Glutamatergic neuron (in vitro differentiated cells): ENCODE measurements at regions not wholly inside any gene's neighbourhood (a gene's known extent, or its start where the extent isn't known, plus 50 kb on each side); places are given as distances from the start of the nearest gene placed in this dataset.

Source experiments
- DNase-seq: peaks from one replicate; pipeline ENCODE4 v3.0.0; 2022
- H3K27ac Mint-ChIP-seq: one replicate; pipeline ENCODE4 v1.8.0; 2020; ENCODE audit warnings: mild to moderate bottlenecking, mixed read lengths, inconsistent platforms; ENCODE audit not compliant: unreplicated experiment
- H3K27me3 Mint-ChIP-seq: one replicate; pipeline ENCODE4 v1.8.0; 2020; ENCODE audit warnings: mild to moderate bottlenecking, moderate library complexity, mixed read lengths, inconsistent platforms; ENCODE audit not compliant: unreplicated experiment
- H3K36me3 Mint-ChIP-seq: one replicate; pipeline ENCODE4 v1.8.0; 2020; ENCODE audit warnings: mild to moderate bottlenecking, mixed read lengths, inconsistent platforms; ENCODE audit not compliant: unreplicated experiment
- H3K4me1 Mint-ChIP-seq: one replicate; pipeline ENCODE4 v1.8.0; 2020; ENCODE audit warnings: mild to moderate bottlenecking, low read depth, mixed read lengths, inconsistent platforms; ENCODE audit not compliant: unreplicated experiment
- H3K4me3 Mint-ChIP-seq: one replicate; pipeline ENCODE4 v1.8.0; 2020; ENCODE audit warnings: mild to moderate bottlenecking, mixed read lengths, inconsistent platforms; ENCODE audit not compliant: unreplicated experiment
- H3K9me3 Mint-ChIP-seq: one replicate; pipeline ENCODE4 v1.8.0; 2020; ENCODE audit warnings: mild to moderate bottlenecking, moderate library complexity, mixed read lengths, inconsistent platforms; ENCODE audit not compliant: unreplicated experiment
- TF ChIP-seq, protein P1 (sequence below): fragments of 200-600 bp; sonication (generic); IDR thresholded peaks from one replicate; pipeline ENCODE4 v1.5.0; 2021; ENCODE audit not compliant: partially characterized antibody, unreplicated experiment

DNA sequence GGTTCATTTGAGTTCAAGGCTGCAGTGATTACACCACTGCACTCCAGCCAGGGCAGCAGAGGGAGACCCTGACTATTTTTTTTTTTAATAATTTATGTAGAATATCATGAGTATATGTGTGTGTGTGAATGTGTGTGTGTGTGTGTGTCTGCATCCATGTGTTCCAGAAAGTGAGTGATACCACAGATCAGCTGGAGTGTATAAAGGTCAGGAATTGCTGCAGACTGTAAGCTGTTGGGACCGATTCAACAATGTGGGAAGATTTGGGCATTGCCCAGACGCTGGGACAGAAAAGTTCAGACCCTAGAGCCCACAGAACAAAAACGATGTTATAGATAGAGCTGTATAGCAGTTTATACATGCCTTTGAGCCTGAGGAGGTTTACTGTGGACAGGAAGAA is 435.6 kb downstream of the CCSER2 start:
- Mint-ChIP-seq H3K9me3 (peaks cover 2% of the 10 kb centered on the region), H3K27ac (no peak overlapping the region), H3K4me1 (peaks cover 7% of the 10 kb centered on the region), H3K4me3 (no peak overlapping the region), H3K27me3 (peaks cover 5% of the 10 kb centered on the region), H3K36me3 (peaks cover 7% of the 10 kb centered on the region)
- DNase-seq: no peak
- TF ChIP-seq, protein P1, sequence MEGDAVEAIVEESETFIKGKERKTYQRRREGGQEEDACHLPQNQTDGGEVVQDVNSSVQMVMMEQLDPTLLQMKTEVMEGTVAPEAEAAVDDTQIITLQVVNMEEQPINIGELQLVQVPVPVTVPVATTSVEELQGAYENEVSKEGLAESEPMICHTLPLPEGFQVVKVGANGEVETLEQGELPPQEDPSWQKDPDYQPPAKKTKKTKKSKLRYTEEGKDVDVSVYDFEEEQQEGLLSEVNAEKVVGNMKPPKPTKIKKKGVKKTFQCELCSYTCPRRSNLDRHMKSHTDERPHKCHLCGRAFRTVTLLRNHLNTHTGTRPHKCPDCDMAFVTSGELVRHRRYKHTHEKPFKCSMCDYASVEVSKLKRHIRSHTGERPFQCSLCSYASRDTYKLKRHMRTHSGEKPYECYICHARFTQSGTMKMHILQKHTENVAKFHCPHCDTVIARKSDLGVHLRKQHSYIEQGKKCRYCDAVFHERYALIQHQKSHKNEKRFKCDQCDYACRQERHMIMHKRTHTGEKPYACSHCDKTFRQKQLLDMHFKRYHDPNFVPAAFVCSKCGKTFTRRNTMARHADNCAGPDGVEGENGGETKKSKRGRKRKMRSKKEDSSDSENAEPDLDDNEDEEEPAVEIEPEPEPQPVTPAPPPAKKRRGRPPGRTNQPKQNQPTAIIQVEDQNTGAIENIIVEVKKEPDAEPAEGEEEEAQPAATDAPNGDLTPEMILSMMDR: no peak

DNA sequence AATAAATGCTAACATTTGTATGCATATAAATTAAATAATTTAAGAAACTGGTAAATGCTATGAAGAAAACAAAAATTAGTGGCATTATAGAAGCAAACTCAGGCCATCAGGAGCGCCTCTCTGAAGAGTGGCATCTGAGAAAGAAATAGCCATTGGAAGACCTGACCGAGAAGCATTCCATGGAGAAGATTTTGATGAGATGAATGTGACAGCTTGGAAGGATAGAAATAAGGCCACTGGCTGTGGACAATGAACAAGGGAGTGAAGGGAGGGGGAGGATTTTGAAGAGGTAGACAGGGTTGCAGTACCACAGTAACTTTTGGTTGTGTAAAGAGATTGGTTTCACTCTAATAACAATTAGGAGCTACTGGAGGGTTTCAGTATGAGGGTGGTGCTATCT is 436.7 kb downstream of the CCSER2 start:
- Mint-ChIP-seq H3K36me3 (peaks cover 7% of the 10 kb centered on the region), H3K27ac (no peak overlapping the region), H3K4me3 (no peak overlapping the region), H3K4me1 (peaks cover 7% of the 10 kb centered on the region), H3K27me3 (peaks cover 5% of the 10 kb centered on the region), H3K9me3 (peaks cover 2% of the 10 kb centered on the region)
- no peak for DNase-seq
- TF ChIP-seq, protein P1: no peak

DNA sequence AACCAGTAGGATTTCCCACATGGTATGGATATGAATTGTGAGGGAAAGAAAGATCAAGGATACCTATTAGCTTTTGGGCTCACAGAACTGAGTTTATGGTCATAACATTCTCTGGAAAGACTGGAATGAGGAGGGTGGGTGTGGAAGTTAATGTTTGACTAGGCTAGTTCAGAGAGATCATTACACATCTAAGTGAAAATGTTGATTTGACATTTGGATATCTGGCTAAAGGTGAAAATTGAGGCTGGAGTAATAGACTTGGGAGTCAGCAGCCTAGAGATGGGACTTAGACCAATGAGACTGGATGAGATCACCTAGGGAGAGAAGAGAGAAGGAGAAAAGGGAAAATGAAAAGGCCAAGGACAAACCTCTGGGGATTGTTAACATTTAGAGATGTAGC is 437.3 kb downstream of the CCSER2 start:
- peaks cover 5% of the 10 kb centered on the region for H3K27me3 Mint-ChIP-seq
- TF ChIP-seq, protein P1: no peak
- no peak for DNase-seq
- H3K36me3 Mint-ChIP-seq: peaks cover 7% of the 10 kb centered on the region
- H3K4me3 Mint-ChIP-seq: no peak overlapping the region
- peaks cover 2% of the 10 kb centered on the region for H3K9me3 Mint-ChIP-seq
- H3K4me1 Mint-ChIP-seq: peaks cover 7% of the 10 kb centered on the region
- no peak overlapping the region for H3K27ac Mint-ChIP-seq

DNA sequence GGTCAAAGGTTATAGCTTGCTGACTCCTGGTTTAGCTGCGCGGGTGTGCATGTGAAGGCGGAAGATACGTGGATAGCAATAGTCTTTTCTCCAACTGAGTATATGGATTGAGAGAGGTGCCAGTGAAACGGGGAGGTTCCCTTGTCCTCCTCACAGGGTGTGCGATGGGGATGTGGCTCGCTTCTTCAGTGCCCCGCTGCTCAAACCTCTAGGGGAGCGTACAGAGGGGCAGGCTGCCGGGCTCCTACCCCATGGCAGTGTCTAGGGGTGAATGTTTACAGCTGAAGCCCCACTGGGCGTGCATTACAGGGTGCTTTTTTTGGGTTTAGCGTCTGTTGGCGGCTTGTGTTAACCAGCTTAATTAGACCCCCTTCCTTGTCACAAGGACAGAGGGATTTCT is 438.5 kb downstream of the CCSER2 start:
- Mint-ChIP-seq H3K36me3 (peaks cover 7% of the 10 kb centered on the region), H3K9me3 (peaks cover 2% of the 10 kb centered on the region), H3K4me3 (no peak overlapping the region), H3K27ac (no peak overlapping the region), H3K4me1 (peaks cover 7% of the 10 kb centered on the region), H3K27me3 (peaks cover 5% of the 10 kb centered on the region)
- TF ChIP-seq, protein P1: no peak
- no peak for DNase-seq

DNA sequence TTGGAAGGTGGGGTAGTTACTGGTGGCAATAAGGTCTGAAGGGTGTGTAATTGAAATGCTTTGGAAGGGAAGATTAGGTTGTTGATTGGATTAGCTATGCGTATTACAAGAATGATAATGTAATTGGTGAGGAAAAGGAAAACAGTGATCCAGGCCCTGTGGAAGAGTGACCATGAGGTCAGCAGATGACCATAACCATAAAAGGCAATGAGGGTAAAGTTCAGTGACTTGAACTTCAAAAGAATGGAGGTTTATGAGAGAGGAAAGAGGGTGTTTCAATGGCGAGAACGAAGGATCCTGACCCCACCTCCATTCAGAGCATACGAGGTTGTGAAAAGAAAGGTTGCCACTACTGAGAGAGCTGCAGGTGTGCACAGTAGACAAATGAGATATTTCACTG is 439.7 kb downstream of the CCSER2 start:
- H3K36me3 Mint-ChIP-seq: peaks cover 7% of the 10 kb centered on the region
- no peak for DNase-seq
- peaks cover 7% of the 10 kb centered on the region for H3K4me1 Mint-ChIP-seq
- no peak overlapping the region for H3K4me3 Mint-ChIP-seq
- TF ChIP-seq, protein P1: no peak
- H3K27ac Mint-ChIP-seq: no peak overlapping the region
- H3K27me3 Mint-ChIP-seq: peaks cover 5% of the 10 kb centered on the region
- H3K9me3 Mint-ChIP-seq: peaks cover 2% of the 10 kb centered on the region
